Keratinocyte (primary cell): ENCODE measurements at regions not wholly inside any gene's neighbourhood (a gene's known extent, or its start where the extent isn't known, plus 50 kb on each side); places are given as distances from the start of the nearest gene placed in this dataset.

ENCODE experiments used
- DNase-seq: peaks from one replicate; pipeline ENCODE4 v3.0.0-alpha.2; 2011; ENCODE audit warnings: low read depth, missing footprints, low spot score
- FAIRE-seq: peaks from 2 replicates; lab custom pipeline; 2011; peaks lifted over from hg19 to GRCh38; lab: Jason Lieb, UNC
- H2AFZ ChIP-seq: 2 replicates; pipeline ENCODE4 v1.6.0; 2012; ENCODE audit warnings: low read length, control low read depth, inconsistent platforms; ENCODE audit not compliant: control insufficient read depth
- H3K27ac ChIP-seq: 2 replicates; pipeline ENCODE4 v1.5.1; 2011; ENCODE audit warnings: low read length; ENCODE audit not compliant: control insufficient read depth, insufficient read depth
- H3K27me3 ChIP-seq: 3 replicates; pipeline ENCODE4 v1.6.0; 2011; ENCODE audit warnings: low read length; ENCODE audit not compliant: control insufficient read depth, insufficient read depth; ENCODE audit errors: extremely low read depth
- H3K36me3 ChIP-seq, 2 experiments: 2 replicates in 1 of 2; 3 replicates in 1 of 2; pipeline ENCODE4 v1.5.1; 2011; ENCODE audit warnings: low read length in 2 of 2, mild to moderate bottlenecking in 1 of 2; ENCODE audit not compliant: control insufficient read depth in 2 of 2, insufficient read depth in 2 of 2; ENCODE audit errors: extremely low read depth in 1 of 2
- H3K4me1 ChIP-seq: 3 replicates; pipeline ENCODE4 v1.5.1; 2011; ENCODE audit warnings: low read length; ENCODE audit not compliant: control insufficient read depth, insufficient read depth; ENCODE audit errors: extremely low read depth
- H3K4me2 ChIP-seq: 3 replicates; pipeline ENCODE4 v1.6.0; 2011; ENCODE audit warnings: low read depth, low read length; ENCODE audit not compliant: control insufficient read depth, insufficient read depth; ENCODE audit errors: extremely low read depth
- H3K4me3 ChIP-seq, 3 experiments: fragments of 200-600 bp in 1 of 3; sonication (generic) in 1 of 3; 2 replicates in 2 of 3; 3 replicates in 1 of 3; pipeline ENCODE4 v1.5.1; 2011 to 2016; ENCODE audit warnings: low read length in 3 of 3, mild to moderate bottlenecking in 3 of 3, control low read depth in 2 of 3, inconsistent platforms in 1 of 3, low read depth in 1 of 3, mixed read lengths in 1 of 3, mixed run types in 1 of 3, moderate library complexity in 1 of 3; ENCODE audit not compliant: control insufficient read depth in 2 of 3, insufficient read depth in 2 of 3; ENCODE audit errors: extremely low read depth in 1 of 3
- H3K79me2 ChIP-seq: 2 replicates; pipeline ENCODE4 v1.6.0; 2012; ENCODE audit warnings: low read length; ENCODE audit not compliant: control insufficient read depth, insufficient read depth
- H3K9ac ChIP-seq: 3 replicates; pipeline ENCODE4 v1.6.0; 2011; ENCODE audit warnings: low read length; ENCODE audit not compliant: control insufficient read depth, insufficient read depth; ENCODE audit errors: extremely low read depth
- H3K9me1 ChIP-seq: 3 replicates; pipeline ENCODE4 v1.6.0; 2011; ENCODE audit warnings: low read length; ENCODE audit not compliant: control insufficient read depth, insufficient read depth; ENCODE audit errors: extremely low read depth
- H3K9me3 ChIP-seq: 2 replicates; pipeline ENCODE4 v1.5.1; 2012; ENCODE audit warnings: low read depth, low read length; ENCODE audit not compliant: control insufficient read depth
- H4K20me1 ChIP-seq: 3 replicates; pipeline ENCODE4 v1.6.0; 2011; ENCODE audit warnings: low read length; ENCODE audit not compliant: control insufficient read depth, insufficient read depth; ENCODE audit errors: extremely low read depth
- EZH2 ChIP-seq: IDR thresholded peaks from one replicate; pipeline ENCODE4 v1.6.1; 2012; ENCODE audit warnings: inconsistent platforms, mild to moderate bottlenecking, low read length, moderate library complexity
- dilution Hi-C: fragments of 300-500 bp; cut with MboI; formaldehyde crosslinking; loops from one replicate; pipeline ENCODE4 v1.7.0; 2020; ENCODE audit warnings: low sequenced_read_pairs; ENCODE audit not compliant: extremely low pct_ligation_motif_present
- TF ChIP-seq, protein P1 (sequence below), 3 experiments: IDR thresholded peaks in 1 of 3; conservative IDR thresholded peaks in 1 of 3; optimal IDR thresholded peaks in 1 of 3; 2 replicates in 2 of 3; 3 replicates in 1 of 3; pipeline versions ENCODE3 to v1.5.1; 2011; ENCODE audit warnings: low read length in 3 of 3, mild to moderate bottlenecking in 3 of 3, moderate library complexity in 2 of 3, control low read depth in 1 of 3, inconsistent platforms in 1 of 3; ENCODE audit not compliant: insufficient read depth in 2 of 3; ENCODE audit errors: extremely low read depth in 1 of 3

DNA sequence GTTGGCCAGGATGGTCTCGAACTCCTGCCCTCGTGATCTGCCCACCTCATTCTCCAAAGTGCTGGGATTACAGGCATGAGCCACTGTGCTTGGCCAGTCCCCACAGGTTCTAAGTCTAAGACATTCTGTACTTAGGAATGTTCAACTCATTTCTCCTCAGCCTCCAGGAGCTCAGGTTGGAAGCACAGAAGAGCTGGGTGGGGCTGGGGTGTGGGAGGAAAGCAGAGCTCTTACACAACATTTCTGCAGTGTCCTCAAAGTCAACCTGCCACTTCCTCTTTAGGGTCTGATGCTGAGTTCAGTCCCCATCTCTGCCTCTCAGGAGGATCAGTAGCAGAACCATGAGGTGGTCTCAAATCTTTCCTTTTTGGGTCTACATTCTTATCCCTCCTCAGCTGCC lies 75.5 kb downstream of the MRPL46 start:
- Histone ChIP-seq H3K9me1 (no peaks in the 10 kb centered on the region), H3K79me2 (no peaks in the 10 kb centered on the region), H3K36me3 (no peaks in the 10 kb centered on the region), H3K4me1 (no peaks in the 10 kb centered on the region), H4K20me1 (no peaks in the 10 kb centered on the region), H3K9me3 (no peaks in the 10 kb centered on the region), H2AFZ (no peak overlapping the region), H3K27ac (no peak overlapping the region), H3K4me2 (no peak overlapping the region), H3K27me3 (no peaks in the 10 kb centered on the region), H3K4me3 (no peak overlapping the region), H3K9ac (no peak overlapping the region)
- dilution Hi-C loops: no loop called here
- TF ChIP-seq, protein P1, sequence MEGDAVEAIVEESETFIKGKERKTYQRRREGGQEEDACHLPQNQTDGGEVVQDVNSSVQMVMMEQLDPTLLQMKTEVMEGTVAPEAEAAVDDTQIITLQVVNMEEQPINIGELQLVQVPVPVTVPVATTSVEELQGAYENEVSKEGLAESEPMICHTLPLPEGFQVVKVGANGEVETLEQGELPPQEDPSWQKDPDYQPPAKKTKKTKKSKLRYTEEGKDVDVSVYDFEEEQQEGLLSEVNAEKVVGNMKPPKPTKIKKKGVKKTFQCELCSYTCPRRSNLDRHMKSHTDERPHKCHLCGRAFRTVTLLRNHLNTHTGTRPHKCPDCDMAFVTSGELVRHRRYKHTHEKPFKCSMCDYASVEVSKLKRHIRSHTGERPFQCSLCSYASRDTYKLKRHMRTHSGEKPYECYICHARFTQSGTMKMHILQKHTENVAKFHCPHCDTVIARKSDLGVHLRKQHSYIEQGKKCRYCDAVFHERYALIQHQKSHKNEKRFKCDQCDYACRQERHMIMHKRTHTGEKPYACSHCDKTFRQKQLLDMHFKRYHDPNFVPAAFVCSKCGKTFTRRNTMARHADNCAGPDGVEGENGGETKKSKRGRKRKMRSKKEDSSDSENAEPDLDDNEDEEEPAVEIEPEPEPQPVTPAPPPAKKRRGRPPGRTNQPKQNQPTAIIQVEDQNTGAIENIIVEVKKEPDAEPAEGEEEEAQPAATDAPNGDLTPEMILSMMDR (optimal IDR thresholded peaks at IDR 0.05 in 1 of 3, IDR thresholded peaks at IDR 0.05 in 1 of 3, conservative IDR thresholded peaks at IDR 0.05 in 1 of 3; ENCODE audit: extremely low read depth in 1 of 3, insufficient read depth in 2 of 3, low read length in 3 of 3): no peak
- TF ChIP-seq EZH2: no peak
- DNase-seq: no peak
- FAIRE-seq: no peak

DNA sequence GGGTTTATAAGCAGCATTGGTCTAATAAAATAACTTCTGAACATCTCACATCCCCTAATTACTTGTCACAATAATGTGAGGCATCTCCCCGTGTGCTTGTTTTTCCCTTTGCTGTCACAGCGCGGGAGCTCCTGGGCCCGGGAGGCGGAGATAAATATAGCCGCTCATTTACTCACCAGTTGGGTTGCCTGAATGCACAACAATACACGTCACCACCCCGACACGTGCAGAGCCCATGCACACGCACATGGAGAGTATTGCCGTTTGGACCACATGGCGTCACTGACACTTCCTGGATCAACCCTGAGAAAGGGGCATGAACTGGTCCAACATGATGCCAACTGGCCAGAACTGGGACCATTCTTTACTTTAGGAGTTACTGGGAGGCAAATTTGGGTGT lies 76.2 kb downstream of the MRPL46 start:
- Histone ChIP-seq H4K20me1 (no peaks in the 10 kb centered on the region), H2AFZ (no peak overlapping the region), H3K4me3 (no peak overlapping the region), H3K36me3 (no peaks in the 10 kb centered on the region), H3K27ac (no peak overlapping the region), H3K9me1 (no peaks in the 10 kb centered on the region), H3K9me3 (no peaks in the 10 kb centered on the region), H3K4me1 (no peaks in the 10 kb centered on the region), H3K79me2 (no peaks in the 10 kb centered on the region), H3K9ac (no peak overlapping the region), H3K27me3 (no peaks in the 10 kb centered on the region), H3K4me2 (no peak overlapping the region)
- dilution Hi-C loops: no loop called here
- TF ChIP-seq EZH2: no peak
- TF ChIP-seq, protein P1 (optimal IDR thresholded peaks at IDR 0.05 in 1 of 3, IDR thresholded peaks at IDR 0.05 in 1 of 3, conservative IDR thresholded peaks at IDR 0.05 in 1 of 3; ENCODE audit: extremely low read depth in 1 of 3, insufficient read depth in 2 of 3, low read length in 3 of 3): no peak
- FAIRE-seq: no peak
- DNase-seq: no peak
